ENCODE measurements at regions not wholly inside any gene's neighbourhood (a gene's known extent, or its start where the extent isn't known, plus 50 kb on each side); places are given as distances from the start of the nearest gene placed in this dataset.

DNA sequence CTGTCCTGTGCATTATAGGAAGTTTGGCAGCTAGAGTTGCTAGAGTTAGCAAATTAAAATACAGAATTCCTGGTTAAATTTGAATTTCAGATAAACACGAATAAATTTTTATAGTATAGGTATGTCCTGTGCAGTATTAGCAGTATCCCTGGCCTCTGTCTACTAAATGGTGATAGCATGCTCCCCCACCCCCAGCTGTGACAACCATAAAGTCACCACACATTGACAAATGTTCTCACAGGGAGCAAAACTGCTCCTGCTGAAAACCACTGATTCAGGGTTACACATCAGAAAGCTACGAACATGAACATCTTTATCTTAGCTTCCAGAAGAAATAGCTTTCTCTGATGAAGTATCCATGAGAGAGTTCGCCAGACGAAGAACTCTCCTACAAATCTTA is 91.8 kb upstream of the CCDC112 start:
- TF ChIP-seq, protein P1, sequence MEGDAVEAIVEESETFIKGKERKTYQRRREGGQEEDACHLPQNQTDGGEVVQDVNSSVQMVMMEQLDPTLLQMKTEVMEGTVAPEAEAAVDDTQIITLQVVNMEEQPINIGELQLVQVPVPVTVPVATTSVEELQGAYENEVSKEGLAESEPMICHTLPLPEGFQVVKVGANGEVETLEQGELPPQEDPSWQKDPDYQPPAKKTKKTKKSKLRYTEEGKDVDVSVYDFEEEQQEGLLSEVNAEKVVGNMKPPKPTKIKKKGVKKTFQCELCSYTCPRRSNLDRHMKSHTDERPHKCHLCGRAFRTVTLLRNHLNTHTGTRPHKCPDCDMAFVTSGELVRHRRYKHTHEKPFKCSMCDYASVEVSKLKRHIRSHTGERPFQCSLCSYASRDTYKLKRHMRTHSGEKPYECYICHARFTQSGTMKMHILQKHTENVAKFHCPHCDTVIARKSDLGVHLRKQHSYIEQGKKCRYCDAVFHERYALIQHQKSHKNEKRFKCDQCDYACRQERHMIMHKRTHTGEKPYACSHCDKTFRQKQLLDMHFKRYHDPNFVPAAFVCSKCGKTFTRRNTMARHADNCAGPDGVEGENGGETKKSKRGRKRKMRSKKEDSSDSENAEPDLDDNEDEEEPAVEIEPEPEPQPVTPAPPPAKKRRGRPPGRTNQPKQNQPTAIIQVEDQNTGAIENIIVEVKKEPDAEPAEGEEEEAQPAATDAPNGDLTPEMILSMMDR (IDR thresholded peaks at IDR 0.05; ENCODE audit: poor library complexity), result no peak
- TF ChIP-seq EZH2phosphoT487 (IDR thresholded peaks at IDR 0.05; ENCODE audit: low read depth, severe bottlenecking, unreplicated experiment), result no peak

All from hepatocyte (in vitro differentiated cells).